ENCODE measurements at regions not wholly inside any gene's neighbourhood (a gene's known extent, or its start where the extent isn't known, plus 50 kb on each side); places are given as distances from the start of the nearest gene placed in this dataset.

DNA sequence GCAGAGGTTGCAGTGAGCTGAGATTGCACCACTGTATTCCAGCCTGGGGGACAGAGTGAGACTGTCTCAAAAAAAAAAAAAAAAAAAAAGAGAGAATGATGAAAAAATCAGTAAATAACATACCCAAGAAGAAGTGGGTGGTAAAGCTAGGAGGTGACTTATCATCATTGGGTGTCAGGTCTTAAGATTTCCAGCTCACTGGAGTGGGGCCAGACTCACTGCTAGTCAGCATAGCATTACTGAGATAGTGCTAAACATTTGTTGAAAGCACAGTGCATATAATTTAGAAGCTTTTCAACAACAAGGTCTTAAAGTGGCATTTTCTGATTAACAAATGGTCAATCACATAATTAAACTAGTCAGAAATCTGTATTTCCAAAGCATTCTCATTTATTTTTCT lies 221.8 kb upstream of the GYPA start (continued):
- TF ChIP-seq ZNF462 (CRISPR knock-in tag; IDR thresholded peaks at IDR 0.05): no peak
- TF ChIP-seq STAT1 (IDR thresholded peaks at IDR 0.05; ENCODE audit: unreplicated experiment): no peak

- H3K36me3 Mint-ChIP-seq (ENCODE audit: low read depth): no peaks in the 10 kb centered on the region
- no peaks in the 10 kb centered on the region for H3K4me1 ChIP-seq (ENCODE audit: insufficient read depth)
- no peaks in the 10 kb centered on the region for H3K36me3 ChIP-seq (ENCODE audit: insufficient read depth)
- DNase-seq (ENCODE audit: low spot score) (no peak), ATAC-seq (no peak)
- H3K4me2 ChIP-seq: no peak overlapping the region
- no peaks in the 10 kb centered on the region for H3K79me2 ChIP-seq (replicated peaks; ENCODE audit: insufficient read depth)
- no peaks in the 10 kb centered on the region for H3K9me3 Mint-ChIP-seq
- no peaks in the 10 kb centered on the region for H3F3A ChIP-seq (replicated peaks; ENCODE audit: low read depth)
- peaks cover 4% of the 10 kb centered on the region; the same call in 1 of the 2 replicates for H3K9me2 ChIP-seq (ENCODE audit: insufficient read depth)
- H4K20me1 ChIP-seq (replicated peaks; ENCODE audit: insufficient read depth): no peaks in the 10 kb centered on the region
- H2AFZ ChIP-seq: peak overlapping the region; percentile 29; the same call in 1 of the 2 replicates
- H3K4me1 Mint-ChIP-seq: peaks cover 10% of the 10 kb centered on the region
- no peaks in the 10 kb centered on the region for H3K27me3 ChIP-seq (ENCODE audit: insufficient read depth)
- no peaks in the 10 kb centered on the region for H3K27me3 Mint-ChIP-seq (ENCODE audit: insufficient read depth, low read depth, poor library complexity)
- H3K27ac Mint-ChIP-seq: no peak overlapping the region
- H3K4me3 ChIP-seq: no peak overlapping the region
- no peak overlapping the region for H3K4me3 Mint-ChIP-seq
- H3K27ac ChIP-seq (ENCODE audit: low read depth): no peak overlapping the region
- no peak for TF ChIP-seq ZNF462 (CRISPR knock-in tag; IDR thresholded peaks at IDR 0.05)
- TF ChIP-seq EZH2phosphoT487 (IDR thresholded peaks at IDR 0.05; ENCODE audit: unreplicated experiment): no peak
- TF ChIP-seq ZNF331 (CRISPR knock-in tag; IDR thresholded peaks at IDR 0.05; ENCODE audit: low read depth): no peak
- no peak for TF ChIP-seq CTCF (conservative IDR thresholded peaks at IDR 0.05; ENCODE audit: low read depth in 2 of 2)
- no peak for TF ChIP-seq NANOG (IDR thresholded peaks at IDR 0.05; ENCODE audit: borderline replicate concordance)
- no peak for TF ChIP-seq ZNF114 (CRISPR knock-in tag; IDR thresholded peaks at IDR 0.05)
- TF ChIP-seq EZH2 (IDR thresholded peaks at IDR 0.05; ENCODE audit: low read depth, unreplicated experiment): no peak
- TF ChIP-seq STAT1 (IDR thresholded peaks at IDR 0.05; ENCODE audit: unreplicated experiment): no peak
- no peak for TF ChIP-seq JUNB (IDR thresholded peaks at IDR 0.05; ENCODE audit: unreplicated experiment)
These were observed 223.4 kb upstream of the GYPA start for GRCh38 chr4:144363890-144364289.
